SK-N-SH (cell line): ENCODE measurements at regions not wholly inside any gene's neighbourhood (a gene's known extent, or its start where the extent isn't known, plus 50 kb on each side); places are given as distances from the start of the nearest gene placed in this dataset.

ENCODE experiments used
- CTCF ChIP-seq: fragments of 200-600 bp; sonication (generic); IDR thresholded peaks from 2 replicates; pipeline ENCODE4 v1.6.1; 2017; ENCODE audit warnings: antibody characterized with exemption, mild to moderate bottlenecking, moderate library complexity
- ELF1 ChIP-seq: IDR thresholded peaks from 2 replicates; pipeline ENCODE4 v1.4.0; 2012
- EP300 ChIP-seq, 2 experiments: IDR thresholded peaks; 2 replicates each; pipeline versions ENCODE4 v1.4.0 to v1.6.1; 2012; ENCODE audit warnings: borderline replicate concordance in 1 of 2, low read depth in 1 of 2, low read length in 1 of 2
- MAX ChIP-seq: IDR thresholded peaks from 2 replicates; pipeline ENCODE4 v1.4.0; 2012; ENCODE audit warnings: low read depth
- NFIC ChIP-seq: IDR thresholded peaks from 2 replicates; pipeline ENCODE4 v1.4.0; 2012; ENCODE audit warnings: borderline replicate concordance
- PBX3 ChIP-seq: IDR thresholded peaks from 2 replicates; pipeline ENCODE4; 2012
- POLR2AphosphoS5 ChIP-seq: IDR thresholded peaks from 2 replicates; pipeline ENCODE4 v1.6.1; 2012; ENCODE audit warnings: low read depth, low read length
- REST ChIP-seq: IDR thresholded peaks from 2 replicates; pipeline ENCODE4 v1.6.1; 2012; ENCODE audit warnings: mild to moderate bottlenecking, low read depth, low read length, moderate library complexity
- SIN3A ChIP-seq: IDR thresholded peaks from 2 replicates; pipeline ENCODE4 v1.6.1; 2012; ENCODE audit warnings: low read depth, mild to moderate bottlenecking, low read length, moderate library complexity, borderline replicate concordance
- SMC3 ChIP-seq: IDR thresholded peaks from 2 replicates; pipeline ENCODE4 v1.6.1; 2012; ENCODE audit warnings: low read depth, low read length, improper control_type of control experiment
- TF ChIP-seq, protein P1 (sequence below): IDR thresholded peaks from 2 replicates; pipeline ENCODE4 v1.4.0; 2012; ENCODE audit warnings: low read depth, borderline replicate concordance

DNA sequence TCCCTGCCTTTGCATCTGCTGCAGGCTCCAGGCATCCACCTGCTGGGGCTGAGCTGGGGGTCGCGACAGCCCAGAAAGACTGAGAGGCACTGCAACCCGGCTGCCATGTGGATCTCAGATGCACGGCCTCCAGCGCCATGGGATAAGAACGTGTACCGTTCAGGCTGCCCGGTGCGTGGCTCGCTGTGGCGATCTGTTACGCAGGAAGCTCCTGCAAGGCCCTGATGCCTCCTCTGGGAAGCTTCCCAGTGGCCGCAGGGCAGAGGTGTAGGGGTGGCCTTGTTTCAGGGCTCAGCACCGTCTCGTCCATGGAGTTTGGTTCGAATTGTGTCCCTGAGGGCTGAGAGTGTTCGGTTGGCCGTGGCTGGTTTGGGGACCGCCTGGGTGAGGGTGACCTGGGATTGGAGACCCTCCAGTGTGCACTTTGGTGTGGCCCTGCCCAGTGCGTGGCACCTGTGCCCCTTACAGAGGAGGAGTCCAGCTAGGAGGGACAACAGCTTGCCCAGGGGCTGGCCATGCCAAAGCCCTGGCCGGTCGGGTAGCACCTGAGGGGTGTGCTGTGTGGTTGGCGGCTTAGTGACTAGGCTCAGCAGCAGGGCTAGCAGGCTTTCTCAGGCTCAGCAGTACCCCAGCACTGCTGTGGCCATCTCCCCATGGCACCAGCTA is 1184.5 kb downstream of the BRD1 start:
- no peak for TF ChIP-seq SIN3A
- no peak for TF ChIP-seq CTCF
- TF ChIP-seq MAX: no peak
- no peak for TF ChIP-seq NFIC
- TF ChIP-seq PBX3: no peak
- TF ChIP-seq REST: no peak
- no peak for TF ChIP-seq SMC3
- TF ChIP-seq, protein P1, sequence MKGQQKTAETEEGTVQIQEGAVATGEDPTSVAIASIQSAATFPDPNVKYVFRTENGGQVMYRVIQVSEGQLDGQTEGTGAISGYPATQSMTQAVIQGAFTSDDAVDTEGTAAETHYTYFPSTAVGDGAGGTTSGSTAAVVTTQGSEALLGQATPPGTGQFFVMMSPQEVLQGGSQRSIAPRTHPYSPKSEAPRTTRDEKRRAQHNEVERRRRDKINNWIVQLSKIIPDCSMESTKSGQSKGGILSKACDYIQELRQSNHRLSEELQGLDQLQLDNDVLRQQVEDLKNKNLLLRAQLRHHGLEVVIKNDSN: no peak
- no peak for TF ChIP-seq EP300 (IDR thresholded peaks at IDR 0.05; ENCODE audit: borderline replicate concordance in 1 of 2, low read depth in 1 of 2, low read length in 1 of 2)
- no peak for TF ChIP-seq POLR2AphosphoS5
- no peak for TF ChIP-seq ELF1
